Lower leg skin (tissue), 3 donors: ENCODE measurements at regions not wholly inside any gene's neighbourhood (a gene's known extent, or its start where the extent isn't known, plus 50 kb on each side); places are given as distances from the start of the nearest gene placed in this dataset.

ENCODE experiments used
- CTCF ChIP-seq, 3 donors: fragments of 450-650 bp; IDR thresholded peaks; one replicate each; pipeline ENCODE4 v1.5.1; 2016; ENCODE audit warnings: antibody characterized with exemption in 3 of 3, mild to moderate bottlenecking in 3 of 3, moderate library complexity in 2 of 3
- POLR2A ChIP-seq, 2 donors: fragments of 450-650 bp; IDR thresholded peaks; one replicate each; pipeline ENCODE4 v1.6.1; 2016 to 2017; ENCODE audit warnings: antibody characterized with exemption in 2 of 2, mild to moderate bottlenecking in 1 of 2, moderate library complexity in 1 of 2

GRCh38 chr21:41665766-41666595 lies 100.9 kb downstream of the RIPK4 start:
- TF ChIP-seq CTCF (IDR thresholded peaks at IDR 0.05) (no peak), POLR2A (IDR thresholded peaks at IDR 0.05) (no peak)
